ENCODE measurements at regions not wholly inside any gene's neighbourhood (a gene's known extent, or its start where the extent isn't known, plus 50 kb on each side); places are given as distances from the start of the nearest gene placed in this dataset.

- ChIA-PET CTCF (no interaction called here), POLR2A (no interaction called here)
- Histone ChIP-seq H4K20me1 (replicated peaks; ENCODE audit: control insufficient read depth, extremely low read depth, insufficient read depth, low read length) (no peaks in the 10 kb centered on the region), H3K9ac (replicated peaks; ENCODE audit: extremely low read depth, insufficient read depth, low read length) (no peak overlapping the region), H3K79me2 (ENCODE audit: control insufficient read depth, insufficient read depth, low read length) (no peaks in the 10 kb centered on the region), H3K4me1 (ENCODE audit: control insufficient read depth, extremely low read depth, insufficient read depth, low read length) (no peaks in the 10 kb centered on the region), H3K36me3 (ENCODE audit: control insufficient read depth in 2 of 2, extremely low read depth in 1 of 2, insufficient read depth in 2 of 2, low read length in 2 of 2) (no peaks in the 10 kb centered on the region), H2AFZ (ENCODE audit: low read depth, low read length) (no peak overlapping the region), H3K4me2 (ENCODE audit: insufficient read depth, low read length) (no peak overlapping the region), H3K4me3 (replicated peaks in 1 of 3; ENCODE audit: insufficient read depth in 1 of 3, low read depth in 1 of 3, low read length in 3 of 3) (no peak overlapping the region), H3K27ac (ENCODE audit: insufficient read depth, low read depth, low read length) (no peak overlapping the region), H3K9me1 (replicated peaks; ENCODE audit: control insufficient read depth, extremely low read depth, insufficient read depth, low read length) (no peaks in the 10 kb centered on the region), H3K9me3 (replicated peaks; ENCODE audit: control insufficient read depth, insufficient read depth, low read length) (no peaks in the 10 kb centered on the region), H3K27me3 (ENCODE audit: control insufficient read depth in 2 of 2, insufficient read depth in 2 of 2, low read length in 2 of 2) (peaks cover 0 to 2% of the 10 kb centered on the region in 2 experiments)
- intact Hi-C loops (cut with micrococcal nuclease) (no loop called here), dilution Hi-C loops (cut with MboI; ENCODE audit: extremely low pct_ligation_motif_present, low sequenced_read_pairs) (no loop called here)
- no peak for FAIRE-seq
- no TSS peak for BruUV-seq (replicated peaks)
- TF ChIP-seq FOS (IDR thresholded peaks at IDR 0.05; ENCODE audit: borderline replicate concordance, insufficient read depth, low read length) = no peak
- TF ChIP-seq JUN (IDR thresholded peaks at IDR 0.05; ENCODE audit: borderline replicate concordance, insufficient read depth, insufficient read length, low read depth) = no peak
- no peak for TF ChIP-seq EZH2 (IDR thresholded peaks at IDR 0.05; ENCODE audit: borderline replicate concordance, low read depth, low read length, severe bottlenecking)
- no peak for TF ChIP-seq CTCF (IDR thresholded peaks at IDR 0.05; ENCODE audit: extremely low read depth in 1 of 2, insufficient read depth in 1 of 2, low read depth in 1 of 2, low read length in 2 of 2)
- TF ChIP-seq MYC (IDR thresholded peaks at IDR 0.05; ENCODE audit: low read depth, low read length) = no peak
- TF ChIP-seq POLR2A (IDR thresholded peaks at IDR 0.05; ENCODE audit: low read depth, low read length) = no peak
- no peak for TF ChIP-seq GATA2 (IDR thresholded peaks at IDR 0.05; ENCODE audit: insufficient read depth, insufficient read length, low read depth, low read length)
- TF ChIP-seq POLR2AphosphoS5 (IDR thresholded peaks at IDR 0.05; ENCODE audit: insufficient read depth, low read depth, low read length) = no peak
- no peak for TF ChIP-seq MAX (IDR thresholded peaks at IDR 0.05; ENCODE audit: insufficient read depth, insufficient read length)
- no peak for DNase-seq (ENCODE audit: low read depth, low spot score)
Measured at GRCh38 chr3:70763894-70764293, 451.5 kb upstream of the MDFIC2 start.

Data from endothelial cell of umbilical vein (primary cell).